ENCODE measurements at regions not wholly inside any gene's neighbourhood (a gene's known extent, or its start where the extent isn't known, plus 50 kb on each side); places are given as distances from the start of the nearest gene placed in this dataset.

DNA sequence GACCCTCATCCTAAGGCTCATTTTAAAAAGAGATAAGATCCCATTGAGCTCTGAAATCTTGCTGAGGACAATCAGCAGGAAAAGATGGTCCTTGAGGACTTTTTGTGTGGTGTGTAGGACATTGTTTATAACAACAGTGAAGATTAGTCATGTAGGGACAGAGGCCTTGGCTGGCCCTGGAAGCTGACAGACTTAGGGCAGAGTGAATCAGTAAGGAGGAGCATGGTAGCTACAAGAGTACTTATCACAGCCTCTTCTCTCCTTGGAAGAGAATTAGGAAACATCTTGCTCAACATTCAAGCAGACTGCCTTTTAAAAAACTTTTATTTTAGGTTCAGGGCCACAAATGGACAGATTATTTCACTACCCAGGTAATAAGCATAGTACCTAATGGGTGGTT is 665.9 kb upstream of the SALL1 start (continued):
- TF ChIP-seq, protein P1, sequence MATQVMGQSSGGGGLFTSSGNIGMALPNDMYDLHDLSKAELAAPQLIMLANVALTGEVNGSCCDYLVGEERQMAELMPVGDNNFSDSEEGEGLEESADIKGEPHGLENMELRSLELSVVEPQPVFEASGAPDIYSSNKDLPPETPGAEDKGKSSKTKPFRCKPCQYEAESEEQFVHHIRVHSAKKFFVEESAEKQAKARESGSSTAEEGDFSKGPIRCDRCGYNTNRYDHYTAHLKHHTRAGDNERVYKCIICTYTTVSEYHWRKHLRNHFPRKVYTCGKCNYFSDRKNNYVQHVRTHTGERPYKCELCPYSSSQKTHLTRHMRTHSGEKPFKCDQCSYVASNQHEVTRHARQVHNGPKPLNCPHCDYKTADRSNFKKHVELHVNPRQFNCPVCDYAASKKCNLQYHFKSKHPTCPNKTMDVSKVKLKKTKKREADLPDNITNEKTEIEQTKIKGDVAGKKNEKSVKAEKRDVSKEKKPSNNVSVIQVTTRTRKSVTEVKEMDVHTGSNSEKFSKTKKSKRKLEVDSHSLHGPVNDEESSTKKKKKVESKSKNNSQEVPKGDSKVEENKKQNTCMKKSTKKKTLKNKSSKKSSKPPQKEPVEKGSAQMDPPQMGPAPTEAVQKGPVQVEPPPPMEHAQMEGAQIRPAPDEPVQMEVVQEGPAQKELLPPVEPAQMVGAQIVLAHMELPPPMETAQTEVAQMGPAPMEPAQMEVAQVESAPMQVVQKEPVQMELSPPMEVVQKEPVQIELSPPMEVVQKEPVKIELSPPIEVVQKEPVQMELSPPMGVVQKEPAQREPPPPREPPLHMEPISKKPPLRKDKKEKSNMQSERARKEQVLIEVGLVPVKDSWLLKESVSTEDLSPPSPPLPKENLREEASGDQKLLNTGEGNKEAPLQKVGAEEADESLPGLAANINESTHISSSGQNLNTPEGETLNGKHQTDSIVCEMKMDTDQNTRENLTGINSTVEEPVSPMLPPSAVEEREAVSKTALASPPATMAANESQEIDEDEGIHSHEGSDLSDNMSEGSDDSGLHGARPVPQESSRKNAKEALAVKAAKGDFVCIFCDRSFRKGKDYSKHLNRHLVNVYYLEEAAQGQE (IDR thresholded peaks at IDR 0.05; ENCODE audit: low read depth), result no peak
- TF ChIP-seq, protein P2, sequence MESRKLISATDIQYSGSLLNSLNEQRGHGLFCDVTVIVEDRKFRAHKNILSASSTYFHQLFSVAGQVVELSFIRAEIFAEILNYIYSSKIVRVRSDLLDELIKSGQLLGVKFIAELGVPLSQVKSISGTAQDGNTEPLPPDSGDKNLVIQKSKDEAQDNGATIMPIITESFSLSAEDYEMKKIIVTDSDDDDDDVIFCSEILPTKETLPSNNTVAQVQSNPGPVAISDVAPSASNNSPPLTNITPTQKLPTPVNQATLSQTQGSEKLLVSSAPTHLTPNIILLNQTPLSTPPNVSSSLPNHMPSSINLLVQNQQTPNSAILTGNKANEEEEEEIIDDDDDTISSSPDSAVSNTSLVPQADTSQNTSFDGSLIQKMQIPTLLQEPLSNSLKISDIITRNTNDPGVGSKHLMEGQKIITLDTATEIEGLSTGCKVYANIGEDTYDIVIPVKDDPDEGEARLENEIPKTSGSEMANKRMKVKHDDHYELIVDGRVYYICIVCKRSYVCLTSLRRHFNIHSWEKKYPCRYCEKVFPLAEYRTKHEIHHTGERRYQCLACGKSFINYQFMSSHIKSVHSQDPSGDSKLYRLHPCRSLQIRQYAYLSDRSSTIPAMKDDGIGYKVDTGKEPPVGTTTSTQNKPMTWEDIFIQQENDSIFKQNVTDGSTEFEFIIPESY (IDR thresholded peaks at IDR 0.05; ENCODE audit: extremely low read depth, insufficient replicate concordance, low read length), result no peak
- TF ChIP-seq CBX3 (IDR thresholded peaks at IDR 0.05; ENCODE audit: low read depth) (no peak), POLR2AphosphoS5 (IDR thresholded peaks at IDR 0.05; ENCODE audit: low read depth, low read length) (no peak), FOSL1 (IDR thresholded peaks at IDR 0.05; ENCODE audit: low read depth) (no peak), YY1 (IDR thresholded peaks at IDR 0.05; ENCODE audit: extremely low read depth, insufficient replicate concordance, low read depth, low read length) (no peak)

- ATAC-seq, result no peak
- POLR2A ChIA-PET, result no interaction called here
- intact Hi-C loops (cut with micrococcal nuclease), result no loop called here
Measured at GRCh38 chr16:51815523-51815922, 664.5 kb upstream of the SALL1 start.

More at GRCh38 chr16:51815523-51815922, 664.5 kb upstream of the SALL1 start:
- H4K20me1 ChIP-seq (ENCODE audit: insufficient read depth), result no peaks in the 10 kb centered on the region
- no peaks in the 10 kb centered on the region for H3K79me2 ChIP-seq (ENCODE audit: insufficient read depth, low read length)
- CTCF ChIA-PET, result no interaction called here
- no peak overlapping the region for H2AFZ ChIP-seq (ENCODE audit: low read depth, low read length, poor library complexity, severe bottlenecking)
- H3K36me3 ChIP-seq (ENCODE audit: control insufficient read depth in 1 of 2, insufficient read depth in 2 of 2, low read length in 2 of 2), result no peaks in the 10 kb centered on the region
- no peaks in the 10 kb centered on the region for H3K27me3 ChIP-seq (ENCODE audit: insufficient read depth, low read length)
- no peaks in the 10 kb centered on the region for H3K9me2 ChIP-seq (ENCODE audit: insufficient read depth)
- DNase-seq (ENCODE audit: low read depth, low spot score), result no peak
- TF ChIP-seq RAD21 (IDR thresholded peaks at IDR 0.05; ENCODE audit: low read depth) (no peak), CEBPB (IDR thresholded peaks at IDR 0.05; ENCODE audit: low read depth) (no peak), ELF1 (IDR thresholded peaks at IDR 0.05; ENCODE audit: borderline replicate concordance, low read depth) (no peak), YY1 (IDR thresholded peaks at IDR 0.05; ENCODE audit: extremely low read depth, insufficient replicate concordance, low read depth, low read length) (no peak), JUND (IDR thresholded peaks at IDR 0.05) (no peak), EZH2 (IDR thresholded peaks at IDR 0.05) (no peak), CBX3 (IDR thresholded peaks at IDR 0.05; ENCODE audit: low read depth) (no peak), FOSL1 (IDR thresholded peaks at IDR 0.05; ENCODE audit: low read depth) (no peak), ZNF274 (IDR thresholded peaks at IDR 0.05; ENCODE audit: low read depth, low read length) (no peak), ATF3 (IDR thresholded peaks at IDR 0.05) (no peak), SRF (IDR thresholded peaks at IDR 0.05; ENCODE audit: low read depth) (no peak), ZFX (IDR thresholded peaks at IDR 0.05) (no peak), POLR2A (IDR thresholded peaks at IDR 0.05; ENCODE audit: borderline replicate concordance, extremely low read depth, insufficient read depth, insufficient read length) (no peak), POLR2AphosphoS5 (IDR thresholded peaks at IDR 0.05; ENCODE audit: low read depth, low read length) (no peak), SIN3A (IDR thresholded peaks at IDR 0.05; ENCODE audit: low read depth) (no peak), EZH2phosphoT487 (IDR thresholded peaks at IDR 0.05; ENCODE audit: borderline replicate concordance) (no peak)
- TF ChIP-seq, protein P3, sequence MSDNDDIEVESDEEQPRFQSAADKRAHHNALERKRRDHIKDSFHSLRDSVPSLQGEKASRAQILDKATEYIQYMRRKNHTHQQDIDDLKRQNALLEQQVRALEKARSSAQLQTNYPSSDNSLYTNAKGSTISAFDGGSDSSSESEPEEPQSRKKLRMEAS (IDR thresholded peaks at IDR 0.05), result no peak
- TF ChIP-seq, protein P2 (IDR thresholded peaks at IDR 0.05; ENCODE audit: extremely low read depth, insufficient replicate concordance, low read length), result no peak
- no peak overlapping the region for H3K4me3 ChIP-seq (replicated peaks in 1 of 2; ENCODE audit: low read depth in 1 of 2, low read length in 2 of 2)
- RAD21 ChIA-PET (ENCODE audit: low non-redundant PET in 1 of 2, low total read pairs in 2 of 2, uncharacterized antibody in 2 of 2, unreplicated experiment in 2 of 2), result no interaction called here
- BruUV-seq (replicated peaks), result no TSS peak
- H3K9ac ChIP-seq (ENCODE audit: low read length), result no peak overlapping the region
- no peak overlapping the region for H3K4me2 ChIP-seq (ENCODE audit: low read length)
- no peak overlapping the region for H3K27ac ChIP-seq (ENCODE audit: low read depth, low read length)
- H3K4me1 ChIP-seq (ENCODE audit: control insufficient read depth in 1 of 2, insufficient read depth in 2 of 2, low read length in 2 of 2), result no peaks in the 10 kb centered on the region
- peaks cover 6 to 15% of the 10 kb centered on the region in 2 experiments; a peak in 3 of 4 replicates for H3K9me3 ChIP-seq (ENCODE audit: control insufficient read depth in 1 of 2, insufficient read depth in 1 of 2, low read depth in 1 of 2, low read length in 2 of 2)
